GM21515 (cell line): ENCODE measurements at regions not wholly inside any gene's neighbourhood (a gene's known extent, or its start where the extent isn't known, plus 50 kb on each side); places are given as distances from the start of the nearest gene placed in this dataset.

Experiments
- ATAC-seq: cut with Tn5 transposase; IDR thresholded peaks from one replicate; pipeline ENCODE4 v1.9.1; 2021; ENCODE audit not compliant: unreplicated experiment

DNA sequence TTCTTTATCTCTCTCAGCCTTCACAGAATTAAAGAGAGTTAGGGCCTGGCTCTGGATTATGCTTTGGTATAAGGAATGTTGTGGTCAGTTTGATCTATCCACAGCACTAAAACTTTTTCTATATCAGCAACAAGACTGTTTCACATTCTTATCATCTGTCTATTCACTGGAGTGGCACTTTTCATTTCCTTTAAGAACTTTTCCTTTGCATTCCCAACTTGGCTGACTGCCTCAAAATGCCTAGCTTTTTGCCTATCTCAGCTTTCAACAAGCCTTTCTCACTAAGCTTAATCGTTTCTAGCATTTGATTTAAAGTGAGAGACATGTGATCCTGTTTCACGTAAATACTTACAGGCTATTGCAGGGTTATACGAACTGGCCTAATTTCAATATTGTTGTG lies 471.8 kb downstream of the GBE1 start:
- no peak for ATAC-seq

- no peak for ATAC-seq
Measured at GRCh38 chr3:81279481-81280379, 481.7 kb downstream of the GBE1 start.

- no peak for ATAC-seq
Measured at GRCh38 chr3:81277853-81278252, 483.6 kb downstream of the GBE1 start.

GRCh38 chr3:81274671-81275070 lies 486.8 kb downstream of the GBE1 start:
- no peak for ATAC-seq

DNA sequence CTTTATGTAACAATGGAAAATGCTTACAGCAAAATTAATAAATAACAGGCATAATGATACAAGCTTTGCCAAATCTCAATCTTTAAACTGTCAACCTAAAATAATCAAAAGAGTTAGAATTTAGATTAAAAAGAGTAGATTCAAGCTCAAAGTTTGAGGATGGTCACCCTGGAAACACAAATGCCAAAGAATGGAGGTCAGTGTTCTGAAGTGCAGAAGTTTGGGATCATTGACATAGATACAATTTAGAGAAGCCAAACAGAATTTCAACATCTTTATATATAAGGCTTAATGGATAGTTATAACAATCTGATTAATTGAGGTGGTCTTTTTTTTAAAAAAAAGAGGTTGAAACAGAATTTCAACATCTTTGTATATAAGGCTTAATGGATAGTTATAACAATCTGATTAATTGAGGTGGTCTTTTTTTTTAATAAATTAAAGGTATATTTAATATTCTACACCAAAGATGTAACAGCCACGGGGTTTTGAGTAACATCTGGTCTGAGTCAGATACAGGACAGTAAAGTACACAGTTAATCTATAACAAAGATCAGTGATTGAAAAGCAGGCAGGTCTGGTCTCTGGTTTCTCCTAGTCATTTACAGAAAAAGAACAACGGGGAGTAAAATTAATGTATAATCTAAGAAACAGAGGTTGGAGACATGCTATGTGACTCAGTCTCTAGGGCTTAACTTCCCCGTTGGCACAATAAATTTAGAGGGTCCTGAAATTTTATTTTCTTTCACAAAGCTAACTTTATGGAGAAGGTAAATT lies 490.7 kb downstream of the GBE1 start:
- ATAC-seq = peak; percentile 86

- no peak for ATAC-seq
Measured at GRCh38 chr3:81268526-81268925, 492.9 kb downstream of the GBE1 start.

GRCh38 chr3:81261996-81262395 lies 499.4 kb downstream of the GBE1 start:
- ATAC-seq = no peak

GRCh38 chr3:81255463-81255862 lies 506.0 kb downstream of the GBE1 start:
- ATAC-seq = no peak

GRCh38 chr3:81251096-81251495 lies 510.3 kb downstream of the GBE1 start:
- ATAC-seq = no peak

- ATAC-seq = no peak
Measured at GRCh38 chr3:81249540-81250029, 511.9 kb downstream of the GBE1 start.

- ATAC-seq = no peak
Measured at GRCh38 chr3:81245501-81245900, 515.9 kb downstream of the GBE1 start.

DNA sequence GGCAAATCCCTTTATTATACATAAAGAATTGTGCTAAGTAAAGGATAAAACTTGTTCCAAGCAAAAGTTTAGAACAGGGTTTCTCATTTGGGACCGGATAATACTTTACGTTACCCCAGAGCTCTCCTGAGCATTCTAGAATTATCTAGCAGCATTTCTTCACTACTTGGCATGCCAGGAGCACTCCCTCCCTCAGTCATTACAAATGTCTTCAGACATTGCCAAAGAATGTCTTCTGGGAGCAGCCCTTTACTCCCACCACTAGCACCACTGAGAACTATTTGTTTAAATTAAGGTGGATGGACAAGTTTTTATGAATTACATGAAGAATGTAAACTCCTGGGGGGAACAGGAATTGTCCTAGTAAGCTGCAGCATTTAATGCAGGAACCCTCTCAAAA lies 516.4 kb downstream of the GBE1 start:
- no peak for ATAC-seq

- ATAC-seq = no peak
Measured at GRCh38 chr3:81244231-81244630, 517.2 kb downstream of the GBE1 start.

DNA sequence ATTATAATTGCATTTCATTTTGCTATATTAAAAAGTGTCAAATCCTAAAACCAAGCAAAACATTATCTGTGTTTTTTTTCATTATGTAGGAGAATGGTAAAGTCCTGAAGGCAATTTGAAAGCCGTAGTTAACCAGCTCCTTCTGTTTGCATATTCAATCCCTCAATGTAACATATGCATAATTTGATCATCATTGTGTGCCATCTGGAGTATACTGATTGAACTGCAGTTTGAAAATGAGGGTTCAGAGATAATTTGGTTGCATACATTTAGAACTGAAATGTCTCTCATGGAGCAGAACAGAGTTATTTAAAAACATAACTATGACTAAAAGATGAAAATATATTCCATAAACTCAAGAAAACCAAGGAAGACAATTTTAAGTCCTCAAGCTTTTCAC lies 518.6 kb downstream of the GBE1 start:
- ATAC-seq = no peak

- ATAC-seq = no peak
Measured at GRCh38 chr3:81237181-81237580, 524.3 kb downstream of the GBE1 start.

DNA sequence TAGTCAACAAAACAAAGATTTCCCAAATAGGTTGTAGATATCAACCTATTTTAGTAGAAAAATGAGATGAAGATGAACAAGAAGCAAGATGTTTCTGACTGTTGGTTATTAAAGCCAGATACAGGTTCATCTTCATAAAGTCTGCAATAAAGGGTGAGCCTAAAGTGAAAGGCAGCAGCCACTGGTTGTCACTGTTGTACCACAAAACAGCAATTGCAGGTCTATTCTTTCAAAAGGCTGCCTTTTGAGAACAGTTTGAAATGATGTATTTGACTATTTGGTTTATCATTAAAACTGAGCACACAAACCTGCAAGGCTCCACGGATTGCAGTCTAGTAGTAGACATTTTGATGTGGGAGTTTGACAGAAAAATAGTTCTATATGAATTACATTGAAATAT lies 543.4 kb downstream of the GBE1 start:
- ATAC-seq = no peak

- no peak for ATAC-seq
Measured at GRCh38 chr3:81217101-81217500, 544.3 kb downstream of the GBE1 start.

- ATAC-seq = no peak
Measured at GRCh38 chr3:81216192-81216591, 545.3 kb downstream of the GBE1 start.

DNA sequence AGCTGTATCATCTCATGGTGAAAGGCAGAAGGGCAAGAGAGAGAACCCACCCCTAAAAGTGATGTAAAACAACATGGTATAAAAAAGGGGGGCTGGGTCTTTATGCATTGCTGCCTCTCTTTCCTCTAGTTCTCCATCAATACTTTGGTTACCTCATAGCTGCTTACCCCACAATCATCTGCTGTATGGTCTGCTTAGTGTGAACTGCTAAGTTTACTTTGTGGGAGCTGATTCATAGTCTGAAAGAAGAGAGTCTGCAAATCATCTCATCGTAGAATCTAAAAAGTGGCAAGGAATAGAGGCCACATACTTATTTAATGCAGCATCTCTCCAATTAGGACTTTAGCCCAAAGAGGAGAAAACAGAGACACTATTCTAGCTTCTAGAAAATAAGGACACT lies 546.8 kb downstream of the GBE1 start:
- ATAC-seq = no peak

- ATAC-seq = no peak
Measured at GRCh38 chr3:81199587-81199986, 561.9 kb downstream of the GBE1 start.

GRCh38 chr3:81198756-81199155 lies 562.7 kb downstream of the GBE1 start:
- ATAC-seq = no peak

DNA sequence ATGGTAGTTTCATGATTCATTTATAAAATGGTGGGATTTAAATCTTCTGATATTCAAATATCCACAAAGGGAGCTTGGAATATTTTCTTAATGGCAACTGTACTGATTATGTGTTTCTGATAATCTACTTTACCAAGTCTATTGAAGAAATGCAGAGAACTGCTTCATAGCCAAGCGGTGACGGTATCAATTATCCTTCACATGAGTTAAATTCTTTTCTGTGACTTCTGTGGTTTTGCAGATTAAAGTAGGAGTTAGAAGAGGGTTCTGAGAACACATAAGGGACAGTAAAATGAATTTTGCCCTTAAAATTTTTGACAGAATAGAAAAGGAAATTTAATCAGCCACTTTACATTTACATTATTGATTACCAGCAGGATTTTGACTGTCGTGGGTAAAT lies 563.2 kb downstream of the GBE1 start:
- ATAC-seq = no peak
